ENCODE measurements at regions not wholly inside any gene's neighbourhood (a gene's known extent, or its start where the extent isn't known, plus 50 kb on each side); places are given as distances from the start of the nearest gene placed in this dataset.
"Not testable (repeated sequence)": the region's sequence is repeated elsewhere in the genome, so short reads cannot be mapped to it uniquely, and the experiment has no call there.

DNA sequence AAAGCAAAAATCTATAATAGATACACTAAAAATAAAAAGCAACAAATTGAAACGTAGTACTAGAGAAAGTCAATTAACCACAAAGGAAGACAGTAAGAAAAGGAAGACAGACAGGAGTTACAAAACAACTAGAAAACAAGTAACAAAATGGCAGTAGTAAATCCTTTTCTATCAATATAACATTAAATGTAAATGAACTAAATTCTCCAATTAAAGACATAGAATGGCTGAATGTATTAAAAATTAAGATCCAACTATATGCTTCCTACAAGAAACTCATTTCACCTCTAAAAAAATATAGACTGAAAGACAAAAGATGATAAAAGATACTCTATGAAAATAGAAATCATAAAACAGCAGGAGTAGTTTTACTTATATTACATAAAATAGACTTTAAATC, 79.1 kb downstream of the CTH start:
- DNase-seq (ENCODE audit: low read depth in 2 of 2), result no peak

DNA sequence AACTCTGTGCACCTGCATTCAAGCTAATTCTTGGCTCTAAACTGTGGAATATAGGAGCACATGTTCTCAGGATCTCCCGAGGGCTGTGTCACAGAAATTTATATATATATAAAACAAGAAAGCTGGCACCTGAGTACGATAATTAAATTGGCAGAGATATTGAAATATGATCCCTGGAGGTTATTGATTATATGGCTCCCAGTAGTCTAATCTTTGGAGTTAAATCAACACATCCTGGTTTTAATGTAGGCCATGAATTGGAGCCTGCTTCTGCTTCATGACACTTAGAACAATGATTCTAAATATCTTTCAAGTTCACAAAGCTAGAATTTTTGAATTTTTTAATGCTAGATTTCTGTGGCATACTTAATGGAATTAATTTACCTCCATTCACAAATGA, 84.3 kb downstream of the CTH start:
- DNase-seq (ENCODE audit: low read depth in 2 of 2), result no peak

GRCh38 chr1:70496181-70496580, 85.1 kb downstream of the CTH start:
- no peak for DNase-seq (ENCODE audit: low read depth in 2 of 2)

DNA sequence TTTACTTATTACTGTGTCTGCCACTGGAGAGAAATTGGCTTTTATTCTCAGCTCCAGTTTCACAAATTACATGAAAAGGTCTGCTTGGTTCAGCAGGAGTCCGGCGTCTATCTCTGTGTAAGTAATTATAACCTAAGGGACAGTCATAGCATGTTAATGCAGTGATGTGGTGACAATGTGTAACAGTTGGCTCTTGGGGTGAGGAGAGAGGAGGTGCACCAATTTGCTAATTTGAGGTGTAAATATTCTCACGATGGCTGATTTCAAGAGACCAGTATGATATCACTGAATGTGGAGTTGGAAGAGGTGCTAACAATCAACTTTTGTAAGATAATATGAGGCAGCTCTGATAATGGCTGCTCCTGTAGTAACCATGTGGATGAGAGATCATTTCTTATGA, 86.1 kb downstream of the CTH start:
- DNase-seq (ENCODE audit: low read depth in 2 of 2), result no peak

GRCh38 chr1:70498666-70499065, 87.6 kb downstream of the CTH start:
- DNase-seq (ENCODE audit: low read depth in 2 of 2), result no peak

GRCh38 chr1:70499695-70500094, 88.6 kb downstream of the CTH start:
- no peak for DNase-seq (ENCODE audit: low read depth in 2 of 2)

GRCh38 chr1:70503358-70503757, 92.3 kb downstream of the CTH start:
- no peak for DNase-seq (ENCODE audit: low read depth in 2 of 2)

GRCh38 chr1:70504176-70504820, 93.2 kb downstream of the CTH start:
- DNase-seq (ENCODE audit: low read depth in 2 of 2), result no peak

DNA sequence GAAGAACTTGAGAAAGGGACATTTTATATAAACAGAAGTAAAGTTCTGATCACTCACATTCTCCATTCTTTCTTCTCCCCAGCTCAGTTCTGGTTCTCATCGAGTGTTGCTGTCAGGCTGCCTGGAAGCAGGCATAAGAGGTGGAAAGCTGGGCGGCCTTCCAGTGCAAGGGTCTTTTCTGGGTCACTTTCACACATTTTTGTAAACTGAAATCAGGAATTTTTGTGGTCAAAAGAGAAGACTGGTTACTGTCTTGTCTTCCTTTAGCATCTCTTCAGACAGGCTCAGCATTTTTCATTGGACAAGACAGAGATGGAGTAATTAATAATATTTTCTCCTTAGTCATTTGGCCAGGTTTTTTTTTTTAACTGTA, 93.7 kb downstream of the CTH start:
- DNase-seq (ENCODE audit: low read depth in 2 of 2), result no peak

DNA sequence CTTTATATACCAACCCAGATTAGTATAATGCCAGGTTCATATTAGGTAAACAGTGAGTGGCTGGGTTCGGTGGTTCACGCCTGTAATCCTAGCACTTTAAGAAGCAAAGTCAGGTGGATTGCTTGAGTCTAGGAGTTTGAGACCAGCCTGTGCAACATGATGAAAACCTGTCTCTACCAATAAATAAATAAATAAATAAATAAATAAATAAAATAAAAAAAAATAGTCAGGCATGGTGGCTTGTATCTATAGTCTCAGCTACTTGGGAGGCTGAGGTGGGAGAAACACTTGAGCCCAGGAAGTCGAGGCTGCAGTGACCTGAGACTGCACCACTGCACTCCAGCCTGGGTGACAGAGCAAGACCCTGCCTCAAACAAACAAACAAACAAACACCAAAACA, 96.9 kb downstream of the CTH start:
- DNase-seq (ENCODE audit: low read depth in 2 of 2), result not testable (repeated sequence)

DNA sequence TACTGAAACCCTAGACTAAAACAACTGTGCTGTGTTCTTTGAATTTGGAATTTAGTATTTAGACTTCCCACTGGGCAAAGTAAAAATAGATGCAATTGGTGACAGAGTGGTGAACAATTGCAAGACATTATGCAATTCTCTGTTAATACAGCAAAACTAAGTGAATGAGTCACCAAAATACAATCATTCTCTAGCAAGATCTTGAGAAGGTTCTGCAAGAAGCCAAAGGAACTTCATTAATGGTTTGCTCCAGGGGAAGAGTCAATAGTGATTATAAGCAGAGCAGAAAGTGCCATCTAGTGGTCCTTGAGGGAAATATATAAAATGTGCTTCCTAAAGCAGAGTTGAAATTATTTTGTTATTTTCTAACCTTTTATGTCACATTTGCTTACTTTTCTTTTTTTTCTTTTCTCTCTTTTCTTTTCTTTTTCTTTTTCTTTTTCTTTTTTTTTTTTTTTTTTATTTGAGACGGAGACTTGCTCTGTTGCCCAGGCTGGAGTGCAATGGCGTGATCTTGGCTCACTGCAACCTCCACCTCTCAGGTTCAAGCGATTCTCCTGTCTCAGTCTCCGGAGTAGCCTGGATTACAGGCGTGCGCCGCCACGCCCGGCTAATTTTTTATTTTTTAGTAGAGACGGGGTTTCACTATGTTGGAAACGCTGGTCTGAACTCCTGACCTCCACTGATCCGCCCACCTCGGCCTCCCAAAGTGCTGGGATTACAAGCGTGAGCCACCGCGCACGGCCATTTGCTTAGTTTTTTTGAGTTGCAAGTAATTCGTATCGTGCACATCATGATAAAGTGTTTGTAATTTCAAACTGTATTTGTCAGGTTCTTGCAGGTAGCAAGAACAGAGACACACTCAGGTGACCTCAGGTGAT, 99.2 kb downstream of the CTH start:
- peak; percentile 28 to 68 for DNase-seq (ENCODE audit: low read depth in 2 of 2)

DNA sequence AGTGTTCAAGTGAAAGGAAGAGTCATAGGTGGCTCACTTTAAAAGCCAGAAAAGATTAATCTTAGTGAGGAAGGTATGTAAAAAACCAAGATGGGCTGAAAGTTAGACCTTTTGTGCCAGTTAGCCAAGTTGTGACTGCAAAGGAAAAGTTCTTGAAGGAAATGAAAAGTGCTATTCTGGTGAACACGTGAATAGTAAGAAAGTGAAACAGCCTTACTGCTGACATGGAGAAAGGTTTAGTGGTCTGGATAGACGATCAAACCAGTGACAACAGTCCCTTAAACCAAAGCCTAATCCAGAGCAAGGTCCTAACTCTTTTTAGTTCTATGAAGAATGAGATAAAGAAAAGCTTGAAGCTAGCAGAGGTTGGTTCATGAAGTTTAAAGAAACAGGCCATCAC, 106.4 kb downstream of the CTH start:
- no peak for DNase-seq (ENCODE audit: low read depth in 2 of 2)

GRCh38 chr1:70518106-70518505, 107.0 kb downstream of the CTH start:
- DNase-seq (ENCODE audit: low read depth in 2 of 2), result no peak

DNA sequence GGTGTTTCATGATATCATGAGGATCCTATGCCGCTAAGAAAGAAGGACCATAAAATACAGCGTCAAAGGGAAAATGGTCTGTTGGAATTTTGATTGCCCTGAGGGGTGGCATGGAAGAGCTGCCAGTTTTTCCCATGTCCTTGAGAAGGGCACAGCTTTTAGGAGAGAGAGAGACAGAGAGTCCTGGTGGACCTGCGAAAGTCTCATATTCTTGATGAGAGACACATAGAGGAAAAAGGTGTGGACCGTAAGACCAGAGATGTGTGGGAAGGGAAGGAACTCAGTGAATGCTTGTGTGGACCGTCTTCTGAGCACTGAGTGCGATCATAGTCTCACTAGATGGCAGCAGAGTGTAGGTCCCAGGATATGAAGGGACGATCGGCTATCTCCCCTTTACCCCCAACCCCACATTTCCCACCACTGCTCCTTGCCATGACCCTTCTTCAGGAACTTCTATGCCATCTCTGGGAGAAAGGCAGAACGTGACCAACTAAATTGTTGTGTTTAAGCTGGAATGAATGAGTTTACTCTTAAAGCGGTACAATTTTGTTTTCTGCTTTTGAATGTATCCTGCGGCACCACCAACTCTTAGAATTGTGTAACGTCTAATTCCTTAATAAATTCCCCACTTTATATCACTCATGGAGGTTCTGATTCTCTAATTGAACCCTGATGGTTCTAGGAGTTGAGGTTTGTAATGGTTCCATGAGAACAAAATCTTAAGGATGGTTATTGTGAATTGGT, 117.7 kb downstream of the CTH start:
- DNase-seq (ENCODE audit: low read depth in 2 of 2), result peak in 1 of 2 donors; percentile 24

- no peak for DNase-seq (ENCODE audit: low read depth in 2 of 2)
These were observed 125.8 kb downstream of the CTH start for GRCh38 chr1:70536708-70537366.

DNA sequence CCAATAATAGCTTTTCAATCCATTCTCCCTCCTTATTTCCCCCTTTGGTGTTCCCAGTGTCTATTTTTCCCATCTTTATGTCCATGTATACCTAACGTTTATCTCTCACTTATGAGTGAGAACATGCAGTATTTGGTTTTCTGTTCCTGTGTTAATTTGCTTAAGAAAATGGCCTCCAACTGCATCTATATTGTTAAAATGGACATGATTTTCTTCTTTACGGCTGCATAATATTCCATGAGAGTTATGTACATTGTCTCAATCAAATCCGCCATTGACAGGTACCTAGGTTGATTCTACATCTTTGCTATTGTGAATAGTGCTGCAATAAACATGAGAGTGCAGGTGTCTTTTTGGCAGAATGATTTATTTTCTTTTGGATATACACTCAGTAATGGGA, 126.7 kb downstream of the CTH start:
- no peak for DNase-seq (ENCODE audit: low read depth in 2 of 2)

DNA sequence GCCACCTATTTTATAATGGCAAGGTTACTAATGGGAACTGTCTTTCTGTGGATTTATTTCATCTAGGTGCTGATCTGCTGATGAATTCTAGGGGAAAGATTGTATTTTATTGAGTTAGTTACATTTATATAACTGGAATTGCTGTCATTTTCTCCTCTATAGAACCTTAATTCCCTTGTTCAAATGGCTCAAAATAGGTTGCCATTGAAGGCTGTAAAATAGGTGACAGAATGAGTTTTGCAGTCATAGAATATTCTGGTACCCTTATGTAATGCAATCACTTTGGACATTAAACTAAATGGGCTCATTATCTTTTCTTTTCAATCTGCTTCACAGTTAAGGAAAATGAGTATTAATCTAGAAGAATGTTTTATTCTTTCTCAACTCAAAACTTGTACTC, 131.0 kb downstream of the CTH start:
- no peak for DNase-seq (ENCODE audit: low read depth in 2 of 2)

DNA sequence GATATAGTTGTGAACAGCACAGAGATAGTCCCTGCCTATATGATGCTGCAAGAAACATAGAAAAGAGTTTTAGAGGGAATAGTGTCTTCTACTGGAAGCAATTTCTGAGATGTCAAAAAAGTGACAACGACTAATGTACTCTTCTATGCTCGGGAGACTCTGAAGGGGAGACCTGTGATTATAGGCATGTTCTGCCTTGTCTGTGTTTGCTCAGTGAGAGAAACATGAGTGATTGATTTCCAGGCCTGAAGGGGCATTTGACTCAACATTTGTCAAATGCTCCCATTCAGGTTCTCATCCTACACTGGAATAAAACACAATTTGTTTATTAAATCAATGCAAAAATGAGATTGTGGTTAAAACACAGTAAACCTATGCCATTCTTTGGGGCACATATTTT, 131.8 kb downstream of the CTH start:
- DNase-seq (ENCODE audit: low read depth in 2 of 2), result no peak

- DNase-seq (ENCODE audit: low read depth in 2 of 2), result no peak
These were observed 135.7 kb downstream of the CTH start for GRCh38 chr1:70546726-70547125.

DNA sequence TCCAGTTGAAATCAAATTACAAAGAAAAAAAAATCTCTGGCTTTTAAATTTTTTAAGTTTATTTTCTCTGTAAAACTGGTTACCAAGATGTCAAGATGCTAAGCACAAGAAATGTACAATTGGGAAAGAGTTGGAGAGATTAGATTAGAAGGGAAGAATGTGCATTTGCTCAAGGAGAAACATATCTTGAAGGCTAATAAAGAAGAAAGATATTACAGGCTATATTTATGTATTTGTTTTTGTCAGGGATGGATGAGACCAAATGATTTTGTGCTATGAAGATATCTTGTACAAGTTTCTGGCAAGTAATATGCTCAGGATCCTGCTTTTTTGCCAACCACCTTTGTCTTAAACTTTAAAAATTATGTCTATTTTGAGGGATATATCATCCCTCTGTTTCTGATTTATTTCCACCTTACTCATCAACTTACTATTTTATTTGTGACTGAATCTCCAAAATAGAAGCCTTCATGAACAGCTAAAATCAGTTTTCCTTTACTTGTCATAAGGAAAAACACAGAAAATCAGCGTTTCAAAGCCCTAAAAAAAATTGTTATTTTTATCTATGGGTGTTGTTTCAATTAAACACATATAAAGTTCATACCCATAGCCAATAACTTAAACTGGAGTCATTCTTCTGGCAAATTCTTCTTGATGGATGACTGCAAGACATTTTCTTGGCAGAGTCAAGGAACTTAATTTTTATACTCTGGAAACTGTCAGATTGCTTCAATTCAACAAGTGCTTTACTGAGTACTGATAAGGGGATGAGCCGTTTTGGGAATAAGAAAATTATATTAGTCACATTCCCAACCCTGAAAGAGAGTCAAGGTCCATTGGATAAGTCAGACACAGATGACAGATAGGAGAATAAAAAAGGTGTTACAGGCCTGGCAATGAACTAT, 141.8 kb downstream of the CTH start:
- DNase-seq (ENCODE audit: low read depth in 2 of 2), result no peak

- no peak for DNase-seq (ENCODE audit: low read depth in 2 of 2)
These were observed 142.5 kb downstream of the CTH start for GRCh38 chr1:70553567-70553956.

Data from dermis microvascular lymphatic vessel endothelial cell (primary cell).